K562 (cell line): ENCODE measurements at regions not wholly inside any gene's neighbourhood (a gene's known extent, or its start where the extent isn't known, plus 50 kb on each side); places are given as distances from the start of the nearest gene placed in this dataset.
A peak's percentile ranks its signal among the peaks of the same experiment; 100 is the strongest.

ENCODE experiments used
- ARID3A ChIP-seq: IDR thresholded peaks from 2 replicates; pipeline ENCODE4 v1.6.1; 2012; ENCODE audit warnings: low read depth, low read length, improper control_type of control experiment, borderline replicate concordance
- CGGBP1 ChIP-seq: fragments of 250-450 bp; sonication (Bioruptor Pico); IDR thresholded peaks from 2 replicates; pipeline ENCODE4 v1.9.0; 2021; ENCODE audit warnings: mild to moderate bottlenecking
- EP300 ChIP-seq: IDR thresholded peaks from 2 replicates; pipeline ENCODE4 v1.6.1; 2012; ENCODE audit warnings: low read length, improper control_type of control experiment
- ESRRB ChIP-seq: fragments of 250-450 bp; sonication (Bioruptor Pico); IDR thresholded peaks from 2 replicates; pipeline ENCODE4 v1.5.0; 2020; ENCODE audit warnings: mild to moderate bottlenecking, moderate library complexity, borderline replicate concordance
- MAFK ChIP-seq: IDR thresholded peaks from 2 replicates; pipeline ENCODE4 v1.6.1; 2011; ENCODE audit warnings: low read length, improper control_type of control experiment
- MLLT1 ChIP-seq, 2 experiments: fragments of 450-650 bp; IDR thresholded peaks; 2 replicates each; pipeline ENCODE4 v1.6.1; 2016
- MXI1 ChIP-seq: IDR thresholded peaks from 2 replicates; pipeline ENCODE4 v1.6.1; 2011; ENCODE audit warnings: low read depth, mild to moderate bottlenecking, improper control_type of control experiment, low read length
- POLR2A ChIP-seq: fragments of 450-650 bp; conservative IDR thresholded peaks from 2 replicates; pipeline ENCODE4 v1.6.1; 2016
- REST ChIP-seq, 2 experiments: fragments of 450-650 bp; formaldehyde crosslinking in 1 of 2; IDR thresholded peaks; 2 replicates each; pipeline versions ENCODE4 v1.4.0 to v1.6.1; 2014 to 2020; ENCODE audit warnings: mild to moderate bottlenecking in 2 of 2, borderline replicate concordance in 1 of 2, low read depth in 1 of 2
- TARDBP ChIP-seq: fragments of 450-650 bp; IDR thresholded peaks from 2 replicates; pipeline ENCODE4 v1.6.1; 2016
- ZBTB26 ChIP-seq: fragments of 450-650 bp; formaldehyde crosslinking; IDR thresholded peaks from 2 replicates; pipeline ENCODE4 v1.4.0; 2022; ENCODE audit warnings: missing genetic modification characterization
- ZBTB33 ChIP-seq: sonication (generic); formaldehyde crosslinking; IDR thresholded peaks from 2 replicates; pipeline ENCODE4 v1.8.1; 2023; ENCODE audit warnings: mild to moderate bottlenecking, missing genetic modification reagents
- ZFPM2 ChIP-seq: fragments of 250-450 bp; sonication (Bioruptor Pico); IDR thresholded peaks from 2 replicates; pipeline ENCODE4 v1.5.1; 2022; ENCODE audit warnings: mild to moderate bottlenecking

- TF ChIP-seq ESRRB: no peak
- no peak for TF ChIP-seq ZBTB26 (CRISPR knock-in tag)
- TF ChIP-seq REST (IDR thresholded peaks at IDR 0.05; ENCODE audit: borderline replicate concordance): peak; percentile 83
- no peak for TF ChIP-seq REST (CRISPR knock-in tag; IDR thresholded peaks at IDR 0.05; ENCODE audit: low read depth)
- no peak for TF ChIP-seq POLR2A
- no peak for TF ChIP-seq MLLT1 (IDR thresholded peaks at IDR 0.05)
- TF ChIP-seq ZBTB33 (CRISPR knock-in tag): no peak
- no peak for TF ChIP-seq ZFPM2 (CRISPR knock-in tag)
- no peak for TF ChIP-seq CGGBP1
- no peak for TF ChIP-seq MAFK
- no peak for TF ChIP-seq MXI1
- TF ChIP-seq EP300: peak; percentile 58
- no peak for TF ChIP-seq TARDBP
- TF ChIP-seq ARID3A: no peak
Measured at GRCh38 chr10:44233561-44234482, 151.1 kb downstream of the CXCL12 start.
